ENCODE measurements at regions not wholly inside any gene's neighbourhood (a gene's known extent, or its start where the extent isn't known, plus 50 kb on each side); places are given as distances from the start of the nearest gene placed in this dataset.
"Not testable (repeated sequence)": the region's sequence is repeated elsewhere in the genome, so short reads cannot be mapped to it uniquely, and the experiment has no call there.

- ATAC-seq; FAIRE-seq; CTCF ChIA-PET; H3K27ac ChIP-seq; H3K4me2 ChIP-seq; POLR2A ChIA-PET; H3K4me3 ChIP-seq; H3K9me3 ChIP-seq; H3K4me1 ChIP-seq; DNase-seq (ENCODE audit: low read depth in 1 of 2, low spot score in 1 of 2): not testable (repeated sequence)
- WGBS (ENCODE audit: missing lambda C conversion rate) = 0% methylated on average over 1 of the region's 1 CpG
These were observed 948.6 kb upstream of the TPTE start for GRCh38 chr21:9572782-9573181.

DNA sequence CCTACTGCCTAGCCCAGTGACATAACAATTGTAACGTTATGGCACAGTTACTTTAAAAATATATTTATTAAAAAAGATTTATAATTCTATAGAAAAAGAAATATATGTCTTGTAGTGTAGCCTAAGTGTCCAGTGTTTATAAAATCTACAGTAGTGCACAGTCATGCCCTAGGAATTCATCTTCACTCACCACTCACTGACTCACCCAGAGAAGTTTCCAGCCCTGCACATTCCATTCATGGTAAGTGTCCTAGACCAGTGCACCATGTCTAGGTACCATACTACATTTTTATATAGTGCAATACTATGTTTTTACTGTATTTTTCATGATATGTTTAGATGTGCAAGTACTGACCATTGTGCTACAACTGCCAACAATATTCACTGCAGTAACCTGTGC, 947.9 kb upstream of the TPTE start:
- H3K27ac ChIP-seq; H3K9me3 ChIP-seq; FAIRE-seq; CTCF ChIA-PET; H3K4me1 ChIP-seq; H3K4me3 ChIP-seq; POLR2A ChIA-PET; DNase-seq (ENCODE audit: low read depth in 1 of 2, low spot score in 1 of 2); H3K4me2 ChIP-seq; ATAC-seq: not testable (repeated sequence)
- no CpG with 5 or more reads among the region's 1 CpG for WGBS (ENCODE audit: missing lambda C conversion rate)

- ATAC-seq; H3K27ac ChIP-seq; H3K4me1 ChIP-seq; DNase-seq (ENCODE audit: low read depth in 1 of 2, low spot score in 1 of 2); FAIRE-seq; H3K4me3 ChIP-seq; H3K9me3 ChIP-seq; CTCF ChIA-PET; H3K4me2 ChIP-seq; POLR2A ChIA-PET: not testable (repeated sequence)
- WGBS (ENCODE audit: missing lambda C conversion rate) = 32% methylated on average over 7 of the region's 17 CpGs
These were observed 942.1 kb upstream of the TPTE start for GRCh38 chr21:9579275-9579674.

DNA sequence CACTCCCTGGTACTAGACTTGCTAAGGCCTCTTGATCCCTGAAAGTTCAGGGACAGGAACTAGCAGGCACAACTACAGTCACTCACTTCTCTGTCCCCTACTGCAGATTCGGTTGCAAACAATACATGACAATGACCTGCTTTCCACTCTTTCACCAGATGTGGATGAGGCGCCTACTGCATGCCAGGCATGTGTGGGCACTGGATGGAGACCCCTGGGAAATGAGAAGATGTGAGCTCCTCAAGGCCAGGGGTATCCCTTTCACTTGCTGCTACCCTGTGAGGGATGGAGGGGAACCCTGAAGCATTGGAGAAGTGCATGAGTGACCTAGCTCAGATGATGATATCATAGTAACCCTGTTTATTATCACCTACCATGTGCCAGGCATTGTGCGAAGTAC, 933.4 kb upstream of the TPTE start:
- H3K4me3 ChIP-seq; H3K4me2 ChIP-seq; ATAC-seq; H3K4me1 ChIP-seq; CTCF ChIA-PET; DNase-seq (ENCODE audit: low read depth in 1 of 2, low spot score in 1 of 2); FAIRE-seq; H3K9me3 ChIP-seq; POLR2A ChIA-PET; H3K27ac ChIP-seq: not testable (repeated sequence)
- 3% methylated on average over 2 of the region's 3 CpGs for WGBS (ENCODE audit: missing lambda C conversion rate)

DNA sequence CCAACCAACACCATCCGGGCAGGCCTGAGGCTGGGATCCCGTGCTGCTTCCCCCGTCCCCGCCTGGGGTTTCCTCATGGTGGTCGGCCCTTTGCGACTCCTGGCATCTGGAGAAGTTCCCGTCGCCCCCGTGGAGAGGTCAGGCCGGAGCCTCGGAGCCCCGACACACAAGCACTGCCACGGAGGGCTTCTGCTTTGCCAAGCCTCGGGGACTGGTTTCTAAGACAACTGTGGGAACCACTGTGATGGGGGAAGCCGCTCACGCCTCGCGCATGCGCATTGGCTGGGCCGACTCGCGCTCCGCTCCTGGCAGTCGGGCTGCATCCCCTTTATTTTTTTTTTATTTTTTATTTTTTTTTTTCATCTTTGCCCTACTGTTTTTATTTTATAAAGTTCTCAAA, 928.8 kb upstream of the TPTE start:
- H3K9me3 ChIP-seq; H3K4me1 ChIP-seq; CTCF ChIA-PET; H3K4me2 ChIP-seq; H3K27ac ChIP-seq; DNase-seq (ENCODE audit: low read depth in 1 of 2, low spot score in 1 of 2); ATAC-seq; FAIRE-seq; POLR2A ChIA-PET; H3K4me3 ChIP-seq: not testable (repeated sequence)
- WGBS (ENCODE audit: missing lambda C conversion rate) = no CpG with 5 or more reads among the region's 24 CpGs

GRCh38 chr21:9593646-9594045, 927.7 kb upstream of the TPTE start:
- FAIRE-seq; POLR2A ChIA-PET; DNase-seq (ENCODE audit: low read depth in 1 of 2, low spot score in 1 of 2); H3K27ac ChIP-seq; CTCF ChIA-PET; H3K9me3 ChIP-seq; H3K4me1 ChIP-seq; H3K4me2 ChIP-seq; ATAC-seq; H3K4me3 ChIP-seq: not testable (repeated sequence)
- no CpG with 5 or more reads among the region's 27 CpGs for WGBS (ENCODE audit: missing lambda C conversion rate)

DNA sequence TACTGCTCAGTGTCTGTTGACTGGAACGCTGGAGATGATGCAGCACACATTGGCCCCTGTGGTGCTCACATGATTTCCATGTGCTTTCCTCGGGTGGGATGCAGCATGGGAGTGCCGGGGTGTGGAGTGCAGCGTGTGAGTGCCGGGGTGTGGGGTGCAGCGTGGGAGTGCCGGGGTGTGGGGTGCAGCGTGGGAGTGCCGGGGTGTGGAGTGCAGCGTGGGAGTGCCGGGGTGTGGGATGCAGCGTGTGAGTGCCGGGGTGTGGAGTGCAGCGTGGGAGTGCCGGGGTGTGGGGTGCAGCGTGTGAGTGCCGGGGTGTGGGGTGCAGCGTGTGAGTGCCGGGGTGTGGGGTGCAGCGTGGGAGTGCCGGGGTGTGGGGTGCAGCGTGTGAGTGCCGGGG, 907.4 kb upstream of the TPTE start:
- H3K4me3 ChIP-seq; CTCF ChIA-PET; ATAC-seq; FAIRE-seq; H3K4me1 ChIP-seq; POLR2A ChIA-PET; H3K9me3 ChIP-seq; DNase-seq (ENCODE audit: low read depth in 1 of 2, low spot score in 1 of 2); H3K4me2 ChIP-seq; H3K27ac ChIP-seq: not testable (repeated sequence)
- no CpG with 5 or more reads among the region's 23 CpGs for WGBS (ENCODE audit: missing lambda C conversion rate)

- DNase-seq (ENCODE audit: low read depth in 1 of 2, low spot score in 1 of 2); H3K27ac ChIP-seq; POLR2A ChIA-PET; H3K9me3 ChIP-seq; FAIRE-seq; CTCF ChIA-PET; H3K4me2 ChIP-seq; H3K4me1 ChIP-seq; ATAC-seq; H3K4me3 ChIP-seq: not testable (repeated sequence)
- WGBS (ENCODE audit: missing lambda C conversion rate) = 8% methylated on average over 2 of the region's 2 CpGs
These were observed 900.1 kb upstream of the TPTE start for GRCh38 chr21:9621121-9621793.

DNA sequence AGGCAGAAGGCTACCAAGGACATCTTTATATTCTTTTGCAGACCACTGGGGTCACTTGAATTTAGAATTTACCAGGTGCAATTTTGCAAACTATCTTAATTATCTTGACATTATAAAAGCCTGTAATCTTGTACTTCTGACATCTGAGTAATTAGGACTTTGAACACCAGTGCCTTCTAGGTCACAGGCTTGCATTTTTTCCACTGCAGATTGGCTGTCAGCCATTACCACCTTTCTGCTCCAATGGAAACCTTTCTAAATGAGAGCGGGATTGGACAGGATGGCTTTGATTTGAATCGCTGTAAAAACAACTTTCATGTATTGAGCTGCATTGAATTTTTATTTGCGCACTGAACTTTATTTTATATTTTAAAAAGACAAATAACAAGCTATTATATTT, 893.3 kb upstream of the TPTE start:
- DNase-seq (ENCODE audit: low read depth in 1 of 2, low spot score in 1 of 2); H3K4me3 ChIP-seq; H3K4me1 ChIP-seq; ATAC-seq; FAIRE-seq; H3K4me2 ChIP-seq; H3K9me3 ChIP-seq; H3K27ac ChIP-seq; POLR2A ChIA-PET; CTCF ChIA-PET: not testable (repeated sequence)
- WGBS (ENCODE audit: missing lambda C conversion rate) = 65% methylated on average over 2 of the region's 3 CpGs

DNA sequence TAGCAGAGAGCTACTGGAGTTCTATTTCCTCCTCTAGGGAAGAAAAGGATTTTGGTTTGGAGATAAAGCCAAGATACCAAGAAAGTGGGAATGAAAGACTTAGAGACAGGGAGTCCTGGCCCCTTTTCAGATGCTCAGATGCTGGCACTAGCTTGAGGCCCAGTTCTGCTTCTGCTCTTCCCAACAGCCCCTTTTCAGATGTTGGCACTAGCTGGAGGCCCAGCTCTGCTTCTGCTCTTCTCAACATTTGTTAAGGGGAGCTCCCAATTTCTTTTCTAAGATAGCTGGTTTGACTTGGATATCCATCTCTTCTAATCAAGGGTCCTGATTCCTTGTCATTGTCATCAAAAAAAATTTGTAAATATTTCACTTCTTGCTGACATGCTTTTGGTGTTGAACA, 874.0 kb upstream of the TPTE start:
- ATAC-seq; H3K4me3 ChIP-seq; H3K4me2 ChIP-seq; FAIRE-seq; H3K4me1 ChIP-seq; CTCF ChIA-PET; POLR2A ChIA-PET; DNase-seq (ENCODE audit: low read depth in 1 of 2, low spot score in 1 of 2); H3K9me3 ChIP-seq; H3K27ac ChIP-seq: not testable (repeated sequence)

GRCh38 chr21:9648331-9648730, 873.1 kb upstream of the TPTE start:
- FAIRE-seq; DNase-seq (ENCODE audit: low read depth in 1 of 2, low spot score in 1 of 2); H3K4me3 ChIP-seq; H3K4me1 ChIP-seq; ATAC-seq; H3K9me3 ChIP-seq; H3K27ac ChIP-seq; CTCF ChIA-PET; POLR2A ChIA-PET; H3K4me2 ChIP-seq: not testable (repeated sequence)

- FAIRE-seq; H3K9me3 ChIP-seq; H3K4me1 ChIP-seq; H3K4me3 ChIP-seq; ATAC-seq; POLR2A ChIA-PET; CTCF ChIA-PET; H3K4me2 ChIP-seq; DNase-seq (ENCODE audit: low read depth in 1 of 2, low spot score in 1 of 2); H3K27ac ChIP-seq: not testable (repeated sequence)
- 21% methylated on average over 6 of the region's 6 CpGs for WGBS (ENCODE audit: missing lambda C conversion rate)
These were observed 872.2 kb upstream of the TPTE start for GRCh38 chr21:9648947-9649720.
